HG03103 (cell line): ENCODE measurements at regions not wholly inside any gene's neighbourhood (a gene's known extent, or its start where the extent isn't known, plus 50 kb on each side); places are given as distances from the start of the nearest gene placed in this dataset.

ENCODE experiments used
- ATAC-seq: cut with Tn5 transposase; IDR thresholded peaks from one replicate; pipeline ENCODE4 v1.9.1; 2021; ENCODE audit warnings: low read depth; ENCODE audit not compliant: unreplicated experiment

GRCh38 chr4:136634121-136634520, 898.2 kb downstream of the PCDH18 start:
- no peak for ATAC-seq

- ATAC-seq = no peak
Measured at GRCh38 chr4:136599890-136600289, 932.4 kb downstream of the PCDH18 start.

- no peak for ATAC-seq
Measured at GRCh38 chr4:136590440-136590839, 941.9 kb downstream of the PCDH18 start.

GRCh38 chr4:136583567-136583966, 948.7 kb downstream of the PCDH18 start:
- ATAC-seq = no peak

GRCh38 chr4:136581119-136581518, 951.2 kb downstream of the PCDH18 start:
- no peak for ATAC-seq

GRCh38 chr4:136575146-136575545, 957.1 kb downstream of the PCDH18 start:
- ATAC-seq = no peak

GRCh38 chr4:136573460-136573859, 958.8 kb downstream of the PCDH18 start:
- ATAC-seq = no peak

- ATAC-seq = no peak
Measured at GRCh38 chr4:136571315-136571714, 961.0 kb downstream of the PCDH18 start.

GRCh38 chr4:136562834-136563233, 969.5 kb downstream of the PCDH18 start:
- ATAC-seq = no peak

- ATAC-seq = no peak
Measured at GRCh38 chr4:136558940-136559494, 973.3 kb downstream of the PCDH18 start.

- no peak for ATAC-seq
Measured at GRCh38 chr4:136557396-136557795, 974.9 kb downstream of the PCDH18 start.

- no peak for ATAC-seq
Measured at GRCh38 chr4:136554033-136554432, 978.3 kb downstream of the PCDH18 start.

GRCh38 chr4:136551753-136552152, 980.5 kb downstream of the PCDH18 start:
- no peak for ATAC-seq

- no peak for ATAC-seq
Measured at GRCh38 chr4:136540747-136541146, 991.5 kb downstream of the PCDH18 start.

- ATAC-seq = no peak
Measured at GRCh38 chr4:136528131-136528530, 1004.2 kb downstream of the PCDH18 start.

GRCh38 chr4:136526517-136526916, 1005.8 kb downstream of the PCDH18 start:
- no peak for ATAC-seq

GRCh38 chr4:136524039-136524438, 1008.3 kb downstream of the PCDH18 start:
- no peak for ATAC-seq

GRCh38 chr4:136516371-136516770, 1015.9 kb downstream of the PCDH18 start:
- ATAC-seq = no peak

- no peak for ATAC-seq
Measured at GRCh38 chr4:136505020-136505419, 1027.3 kb downstream of the PCDH18 start.

GRCh38 chr4:136495851-136496250, 1036.4 kb downstream of the PCDH18 start:
- no peak for ATAC-seq

GRCh38 chr4:136495076-136495475, 1037.2 kb downstream of the PCDH18 start:
- ATAC-seq = no peak

- no peak for ATAC-seq
Measured at GRCh38 chr4:136489101-136489500, 1043.2 kb downstream of the PCDH18 start.

- no peak for ATAC-seq
Measured at GRCh38 chr4:136484996-136485395, 1047.3 kb downstream of the PCDH18 start.
